GM18511 (cell line): ENCODE measurements at regions not wholly inside any gene's neighbourhood (a gene's known extent, or its start where the extent isn't known, plus 50 kb on each side); places are given as distances from the start of the nearest gene placed in this dataset.

Experiments
- ATAC-seq: cut with Tn5 transposase; IDR thresholded peaks from one replicate; pipeline ENCODE4 v1.9.1; 2021; ENCODE audit warnings: mild to moderate bottlenecking, moderate library complexity; ENCODE audit not compliant: unreplicated experiment

DNA sequence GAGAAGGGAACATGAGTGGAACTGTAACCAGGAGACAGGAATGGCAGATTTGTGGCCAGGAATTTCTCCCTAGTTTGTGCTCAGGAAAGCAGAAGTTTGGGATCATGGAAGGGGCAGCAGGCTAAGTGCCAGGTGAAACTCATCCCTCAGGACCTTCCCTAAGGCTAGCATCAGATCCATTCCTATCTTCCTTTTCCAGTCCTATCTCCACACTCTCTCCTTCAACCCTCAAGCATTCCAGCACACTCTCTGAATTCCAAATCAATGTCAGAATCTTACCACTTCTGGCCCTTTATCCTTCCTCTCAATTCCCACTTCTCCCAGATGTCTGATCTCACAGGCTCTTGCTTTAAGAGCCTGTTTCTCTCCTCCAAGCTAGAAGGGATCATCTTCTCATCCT lies 53.2 kb upstream of the GRIA1 start:
- ATAC-seq = no peak

DNA sequence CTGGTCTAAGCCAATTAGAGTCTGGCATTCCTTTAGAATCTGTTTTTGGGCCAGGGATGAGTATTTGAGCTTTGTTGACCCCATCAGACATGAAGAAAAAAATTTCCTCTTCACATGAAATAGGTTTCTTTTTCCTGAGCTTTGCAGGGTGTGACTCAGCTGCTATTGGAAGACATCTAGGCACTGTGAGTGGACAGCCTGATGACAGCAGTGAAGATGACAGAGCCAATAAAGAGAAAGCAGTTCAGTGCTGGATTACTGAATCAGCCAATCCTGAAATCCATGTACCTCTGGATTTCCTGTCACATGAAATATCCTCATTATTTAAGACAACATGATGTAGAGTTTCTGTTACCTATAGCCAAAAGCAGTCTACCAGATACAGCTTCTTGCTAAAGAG lies 51.3 kb upstream of the GRIA1 start:
- no peak for ATAC-seq
